IPS-15b (cell line): ENCODE measurements at regions not wholly inside any gene's neighbourhood (a gene's known extent, or its start where the extent isn't known, plus 50 kb on each side); places are given as distances from the start of the nearest gene placed in this dataset.

Source experiments
- H3K27me3 ChIP-seq: one replicate; pipeline ENCODE4 v1.6.1; 2013; ENCODE audit warnings: low read length; ENCODE audit not compliant: control insufficient read depth, insufficient read depth
- H3K36me3 ChIP-seq: one replicate; pipeline ENCODE4 v1.6.1; 2013; ENCODE audit warnings: low read length; ENCODE audit not compliant: control insufficient read depth, insufficient read depth
- H3K4me1 ChIP-seq: one replicate; pipeline ENCODE4 v1.6.1; 2013; ENCODE audit warnings: mild to moderate bottlenecking, low read length; ENCODE audit not compliant: control insufficient read depth, insufficient read depth
- H3K4me3 ChIP-seq: one replicate; pipeline ENCODE4 v1.5.1; 2013; ENCODE audit warnings: low read depth, low read length
- H3K9ac ChIP-seq: one replicate; pipeline ENCODE4 v1.6.1; 2013; ENCODE audit warnings: low read depth, mild to moderate bottlenecking, low read length
- H3K9me3 ChIP-seq: one replicate; pipeline ENCODE4 v1.6.1; 2013; ENCODE audit warnings: mild to moderate bottlenecking, low read length; ENCODE audit not compliant: control insufficient read depth, insufficient read depth

GRCh38 chr9:106615118-106615889, 247.7 kb upstream of the ZNF462 start:
- no peaks in the 10 kb centered on the region for H3K9me3 ChIP-seq
- H3K4me1 ChIP-seq: peaks cover 4% of the 10 kb centered on the region
- no peaks in the 10 kb centered on the region for H3K27me3 ChIP-seq
- no peak overlapping the region for H3K4me3 ChIP-seq
- no peak overlapping the region for H3K9ac ChIP-seq
- no peaks in the 10 kb centered on the region for H3K36me3 ChIP-seq

GRCh38 chr9:106616026-106616425, 246.9 kb upstream of the ZNF462 start:
- Histone ChIP-seq H3K9ac (no peak overlapping the region), H3K4me1 (peaks cover 6% of the 10 kb centered on the region), H3K36me3 (no peaks in the 10 kb centered on the region), H3K4me3 (no peak overlapping the region), H3K27me3 (no peaks in the 10 kb centered on the region), H3K9me3 (no peaks in the 10 kb centered on the region)

- H3K36me3 ChIP-seq: no peaks in the 10 kb centered on the region
- no peak overlapping the region for H3K9ac ChIP-seq
- H3K4me3 ChIP-seq: no peak overlapping the region
- H3K4me1 ChIP-seq: peaks cover 12% of the 10 kb centered on the region
- no peaks in the 10 kb centered on the region for H3K27me3 ChIP-seq
- H3K9me3 ChIP-seq: no peaks in the 10 kb centered on the region
These were observed 246.1 kb upstream of the ZNF462 start for GRCh38 chr9:106616851-106617345.

- H3K4me3 ChIP-seq: no peak overlapping the region
- H3K9ac ChIP-seq: no peak overlapping the region
- peaks cover 15% of the 10 kb centered on the region for H3K4me1 ChIP-seq
- H3K36me3 ChIP-seq: no peaks in the 10 kb centered on the region
- H3K27me3 ChIP-seq: no peaks in the 10 kb centered on the region
- H3K9me3 ChIP-seq: no peaks in the 10 kb centered on the region
These were observed 243.8 kb upstream of the ZNF462 start for GRCh38 chr9:106619211-106619610.

- peaks cover 15% of the 10 kb centered on the region for H3K4me1 ChIP-seq
- H3K9me3 ChIP-seq: no peaks in the 10 kb centered on the region
- H3K27me3 ChIP-seq: no peaks in the 10 kb centered on the region
- no peaks in the 10 kb centered on the region for H3K36me3 ChIP-seq
- no peak overlapping the region for H3K9ac ChIP-seq
- H3K4me3 ChIP-seq: no peak overlapping the region
These were observed 242.9 kb upstream of the ZNF462 start for GRCh38 chr9:106620081-106620480.

GRCh38 chr9:106620866-106621265, 242.1 kb upstream of the ZNF462 start:
- Histone ChIP-seq H3K4me3 (peak overlapping the region; percentile 1), H3K9ac (no peak overlapping the region)

GRCh38 chr9:106621313-106622163, 241.4 kb upstream of the ZNF462 start:
- H3K9ac ChIP-seq: no peak overlapping the region
- H3K27me3 ChIP-seq: no peaks in the 10 kb centered on the region
- no peak overlapping the region for H3K4me3 ChIP-seq
- no peaks in the 10 kb centered on the region for H3K9me3 ChIP-seq
- H3K4me1 ChIP-seq: peaks cover 15% of the 10 kb centered on the region
- H3K36me3 ChIP-seq: no peaks in the 10 kb centered on the region

More at GRCh38 chr9:106620866-106621265, 242.1 kb upstream of the ZNF462 start:
- peaks cover 15% of the 10 kb centered on the region for H3K4me1 ChIP-seq
- no peaks in the 10 kb centered on the region for H3K9me3 ChIP-seq
- H3K36me3 ChIP-seq: no peaks in the 10 kb centered on the region
- H3K27me3 ChIP-seq: no peaks in the 10 kb centered on the region

- no peaks in the 10 kb centered on the region for H3K9me3 ChIP-seq
These were observed 240.8 kb upstream of the ZNF462 start for GRCh38 chr9:106622164-106622487.

GRCh38 chr9:106623558-106623957, 239.4 kb upstream of the ZNF462 start:
- no peaks in the 10 kb centered on the region for H3K9me3 ChIP-seq
- no peaks in the 10 kb centered on the region for H3K27me3 ChIP-seq
- H3K9ac ChIP-seq: no peak overlapping the region
- no peaks in the 10 kb centered on the region for H3K36me3 ChIP-seq
- H3K4me1 ChIP-seq: peaks cover 11% of the 10 kb centered on the region
- no peak overlapping the region for H3K4me3 ChIP-seq

More at GRCh38 chr9:106622164-106622487, 240.8 kb upstream of the ZNF462 start:
- no peaks in the 10 kb centered on the region for H3K36me3 ChIP-seq
- H3K27me3 ChIP-seq: no peaks in the 10 kb centered on the region
- H3K4me1 ChIP-seq: peaks cover 11% of the 10 kb centered on the region
- no peak overlapping the region for H3K4me3 ChIP-seq
- H3K9ac ChIP-seq: no peak overlapping the region

- Histone ChIP-seq H3K27me3 (no peaks in the 10 kb centered on the region), H3K36me3 (no peaks in the 10 kb centered on the region), H3K4me1 (peaks cover 11% of the 10 kb centered on the region), H3K9me3 (no peaks in the 10 kb centered on the region), H3K9ac (no peak overlapping the region), H3K4me3 (no peak overlapping the region)
These were observed 237.6 kb upstream of the ZNF462 start for GRCh38 chr9:106625259-106625789.

- H3K4me1 ChIP-seq: peaks cover 3% of the 10 kb centered on the region
- H3K9me3 ChIP-seq: no peaks in the 10 kb centered on the region
- no peak overlapping the region for H3K9ac ChIP-seq
- H3K36me3 ChIP-seq: no peaks in the 10 kb centered on the region
- no peaks in the 10 kb centered on the region for H3K27me3 ChIP-seq
- H3K4me3 ChIP-seq: no peak overlapping the region
These were observed 236.0 kb upstream of the ZNF462 start for GRCh38 chr9:106626936-106627335.
